Common myeloid progenitor, CD34-positive (primary cell): ENCODE measurements at regions not wholly inside any gene's neighbourhood (a gene's known extent, or its start where the extent isn't known, plus 50 kb on each side); places are given as distances from the start of the nearest gene placed in this dataset.

Source experiments
- CTCF ChIA-PET: fragments of 350-600 bp; sonication (Branson Sonifier 250); formaldehyde crosslinking; loops from one replicate; lab custom pipeline; 2021; ENCODE audit warnings: antibody characterized with exemption; lab: Charles Lee
- POLR2A ChIA-PET: fragments of 350-600 bp; sonication (Branson Sonifier 250); formaldehyde crosslinking; loops from one replicate; lab custom pipeline; 2021; ENCODE audit warnings: antibody characterized with exemption; lab: Charles Lee
- DNase-seq, 3 donors: peaks; one replicate each; pipeline versions ENCODE4 v3.0.0 to v3.0.0-alpha.2; 2013
- H3K27ac ChIP-seq, 2 experiments: 1 replicate in 1 of 2; 2 replicates in 1 of 2; pipeline ENCODE4 v1.7.0; 2013; ENCODE audit warnings: inconsistent platforms in 2 of 2, low read length in 2 of 2, mild to moderate bottlenecking in 2 of 2, low read depth in 1 of 2, moderate library complexity in 1 of 2; ENCODE audit not compliant: severe bottlenecking in 2 of 2, insufficient read depth in 1 of 2, poor library complexity in 1 of 2
- H3K27me3 ChIP-seq, 5 experiments: replicated peaks in 2 of 5; 1 replicate in 3 of 5; 2 replicates in 2 of 5; pipeline versions ENCODE4 v1.6.1 to v1.7.0; 2013; ENCODE audit warnings: low read length in 4 of 5, mild to moderate bottlenecking in 2 of 5, moderate library complexity in 2 of 5, inconsistent platforms in 1 of 5; ENCODE audit not compliant: insufficient read depth in 5 of 5, control insufficient read depth in 4 of 5
- H3K36me3 ChIP-seq, 4 experiments: 1 replicate in 2 of 4; 2 replicates in 2 of 4; pipeline versions ENCODE4 v1.6.1 to v1.7.0; 2013; ENCODE audit warnings: low read length in 3 of 4, control low read depth in 1 of 4, mild to moderate bottlenecking in 1 of 4; ENCODE audit not compliant: control insufficient read depth in 4 of 4, insufficient read depth in 4 of 4
- H3K4me1 ChIP-seq, 4 experiments: 1 replicate in 3 of 4; 2 replicates in 1 of 4; pipeline versions ENCODE4 v1.6.1 to v1.7.1; 2013; ENCODE audit warnings: low read length in 3 of 4, mild to moderate bottlenecking in 3 of 4, control low read depth in 1 of 4, inconsistent platforms in 1 of 4, moderate library complexity in 1 of 4; ENCODE audit not compliant: control insufficient read depth in 4 of 4, insufficient read depth in 4 of 4; ENCODE audit errors: control extremely low read depth in 1 of 4
- H3K4me3 ChIP-seq, 7 experiments: 1 replicate in 4 of 7; 2 replicates in 3 of 7; pipeline versions ENCODE4 v1.5.1 to v1.7.0; 2013; ENCODE audit warnings: mild to moderate bottlenecking in 7 of 7, low read length in 6 of 7, moderate library complexity in 6 of 7, inconsistent platforms in 2 of 7, low read depth in 2 of 7, control low read depth in 1 of 7; ENCODE audit not compliant: insufficient read depth in 4 of 7, control insufficient read depth in 1 of 7; ENCODE audit errors: extremely low read depth in 1 of 7
- H3K9me3 ChIP-seq, 5 experiments: 1 replicate in 4 of 5; 2 replicates in 1 of 5; pipeline versions ENCODE4 v1.6.1 to v1.7.1; 2013; ENCODE audit warnings: low read length in 4 of 5, mild to moderate bottlenecking in 2 of 5, inconsistent platforms in 1 of 5, low read depth in 1 of 5, moderate library complexity in 1 of 5; ENCODE audit not compliant: control insufficient read depth in 4 of 5, insufficient read depth in 2 of 5; ENCODE audit errors: control extremely low read depth in 1 of 5
- WGBS: methylation state at CpG from one replicate; pipeline ENCODE4 v1.1.5; 2013; ENCODE audit not compliant: insufficient coverage; 5-methylcytosine and 5-hydroxymethylcytosine counted together

DNA sequence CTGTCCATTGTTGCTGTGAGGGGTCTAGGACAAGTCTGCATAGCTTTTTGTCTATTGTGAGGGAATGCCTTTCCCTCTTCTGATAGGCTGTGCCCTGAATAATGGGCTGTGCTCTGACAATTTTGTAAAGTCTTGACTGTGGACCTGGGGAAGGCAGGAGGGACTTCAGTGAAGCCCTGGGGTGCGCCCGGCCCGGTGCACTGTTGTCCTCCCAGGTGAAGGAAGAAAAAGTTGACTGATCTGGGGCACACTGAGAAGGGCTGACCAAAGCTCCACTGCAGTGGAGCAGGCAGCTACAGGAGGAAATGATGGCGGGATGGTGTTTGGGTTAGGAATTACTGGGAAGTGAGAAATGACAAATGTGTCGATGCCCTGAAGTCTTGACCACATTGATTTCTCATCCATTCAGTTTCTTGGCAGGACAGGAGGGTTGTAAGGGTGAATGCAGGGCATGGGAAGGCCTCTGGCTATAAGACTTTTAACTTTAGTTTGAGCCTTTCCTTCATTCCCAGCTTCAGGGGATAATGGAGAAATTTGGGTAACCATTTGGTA, 224.0 kb upstream of the CST7 start:
- peaks cover 0 to 3% (median 0%) of the 10 kb centered on the region in 5 experiments for H3K9me3 ChIP-seq
- ChIA-PET CTCF (no interaction called here), POLR2A (interaction anchor here (0.6 kb wide), 1 partner anchor 63 kb away, joined by 6 read pairs; no protein-coding TSS in a partner anchor)
- 92% methylated on average over 5 of the region's 5 CpGs for WGBS
- DNase-seq: no peak
- no peaks in the 10 kb centered on the region for H3K36me3 ChIP-seq
- no peak overlapping the region for H3K4me3 ChIP-seq
- H3K4me1 ChIP-seq: peaks cover 4 to 19% (median 12%) of the 10 kb centered on the region in 4 experiments
- no peak overlapping the region for H3K27ac ChIP-seq
- no peaks in the 10 kb centered on the region for H3K27me3 ChIP-seq

DNA sequence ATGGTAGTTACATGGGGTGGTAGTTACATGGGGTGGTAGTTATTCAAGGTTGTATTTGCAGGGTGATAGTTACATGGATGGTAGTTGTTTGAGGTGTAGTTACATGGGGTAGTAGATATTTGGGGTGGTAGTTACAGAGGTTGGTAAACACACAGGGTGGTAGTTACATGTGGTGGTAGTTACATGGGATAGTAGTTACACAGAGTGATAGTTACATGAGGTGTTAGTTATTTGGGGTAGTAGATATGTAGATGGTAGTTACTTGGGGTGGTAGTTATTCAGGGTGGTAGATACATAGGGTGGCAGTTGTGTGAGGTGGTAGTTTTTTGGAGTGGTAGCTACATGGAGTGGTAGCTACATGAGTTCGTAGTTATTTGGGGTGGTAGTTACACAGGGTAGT, 221.3 kb upstream of the CST7 start:
- POLR2A ChIA-PET: no interaction called here
- Histone ChIP-seq H3K36me3 (no peaks in the 10 kb centered on the region), H3K27me3 (no peaks in the 10 kb centered on the region), H3K4me3 (no peak overlapping the region), H3K9me3 (peaks cover 0 to 3% (median 0%) of the 10 kb centered on the region in 5 experiments), H3K4me1 (peaks cover 4 to 17% (median 12%) of the 10 kb centered on the region in 4 experiments), H3K27ac (no peak overlapping the region)
- CTCF ChIA-PET: no interaction called here
- 100% methylated on average over 1 of the region's 1 CpG for WGBS
- DNase-seq: no peak

- Histone ChIP-seq H3K4me3 (no peak overlapping the region), H3K36me3 (no peaks in the 10 kb centered on the region), H3K4me1 (no peaks in the 10 kb centered on the region), H3K27me3 (no peaks in the 10 kb centered on the region), H3K27ac (no peak overlapping the region), H3K9me3 (peaks cover 0 to 3% (median 0%) of the 10 kb centered on the region in 5 experiments)
- POLR2A ChIA-PET: no interaction called here
- WGBS: 93% methylated on average over 12 of the region's 17 CpGs
- DNase-seq: no peak
- CTCF ChIA-PET: interaction anchor here (0.9 kb wide), 1 partner anchor 21 kb away, joined by 3 read pairs; no protein-coding TSS in a partner anchor
Observed at GRCh38 chr20:24729896-24730605, 219.0 kb upstream of the CST7 start.

DNA sequence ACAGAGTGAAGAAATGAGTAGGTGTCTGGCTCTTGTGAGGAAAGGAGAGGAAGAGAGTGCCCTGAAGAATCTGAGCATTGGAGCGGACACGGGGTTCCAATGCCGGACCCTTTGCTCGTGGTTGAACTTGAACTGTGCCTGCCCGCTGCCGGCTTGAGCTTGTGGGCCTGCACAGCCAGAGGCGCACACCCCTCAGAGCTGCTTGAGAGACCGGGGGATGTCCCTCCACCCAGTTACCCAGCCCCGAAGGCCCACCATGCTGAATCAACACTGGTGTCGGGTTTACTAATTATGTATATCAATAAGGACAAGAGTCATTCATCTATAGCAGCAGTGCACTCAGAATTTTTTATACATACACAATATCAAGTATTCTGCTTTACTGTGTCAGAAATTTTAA, 218.3 kb upstream of the CST7 start:
- 95% methylated on average over 8 of the region's 10 CpGs for WGBS
- ChIA-PET CTCF (interaction anchor here (0.9 kb wide), 1 partner anchor 21 kb away, joined by 3 read pairs; no protein-coding TSS in a partner anchor), POLR2A (no interaction called here)
- Histone ChIP-seq H3K36me3 (no peaks in the 10 kb centered on the region), H3K4me1 (no peaks in the 10 kb centered on the region), H3K27ac (no peak overlapping the region), H3K9me3 (peaks cover 0 to 3% (median 0%) of the 10 kb centered on the region in 5 experiments), H3K27me3 (no peaks in the 10 kb centered on the region), H3K4me3 (no peak overlapping the region)
- DNase-seq: no peak

GRCh38 chr20:24731312-24731711, 217.8 kb upstream of the CST7 start:
- WGBS: 95% methylated on average over 7 of the region's 10 CpGs
- Histone ChIP-seq H3K36me3 (no peaks in the 10 kb centered on the region), H3K27ac (no peak overlapping the region), H3K27me3 (no peaks in the 10 kb centered on the region), H3K9me3 (peaks cover 0 to 3% (median 0%) of the 10 kb centered on the region in 5 experiments), H3K4me1 (no peaks in the 10 kb centered on the region), H3K4me3 (no peak overlapping the region)
- POLR2A ChIA-PET: no interaction called here
- CTCF ChIA-PET: no interaction called here
- no peak for DNase-seq

- H3K27me3 ChIP-seq: no peaks in the 10 kb centered on the region
- 98% methylated on average over 4 of the region's 5 CpGs for WGBS
- H3K4me1 ChIP-seq: no peaks in the 10 kb centered on the region
- H3K4me3 ChIP-seq: no peak overlapping the region
- H3K36me3 ChIP-seq: no peaks in the 10 kb centered on the region
- no peak overlapping the region for H3K27ac ChIP-seq
- H3K9me3 ChIP-seq: peaks cover 0 to 3% (median 0%) of the 10 kb centered on the region in 5 experiments
- CTCF ChIA-PET: no interaction called here
- DNase-seq: no peak
- POLR2A ChIA-PET: no interaction called here
Observed at GRCh38 chr20:24732076-24732475, 217.0 kb upstream of the CST7 start.

DNA sequence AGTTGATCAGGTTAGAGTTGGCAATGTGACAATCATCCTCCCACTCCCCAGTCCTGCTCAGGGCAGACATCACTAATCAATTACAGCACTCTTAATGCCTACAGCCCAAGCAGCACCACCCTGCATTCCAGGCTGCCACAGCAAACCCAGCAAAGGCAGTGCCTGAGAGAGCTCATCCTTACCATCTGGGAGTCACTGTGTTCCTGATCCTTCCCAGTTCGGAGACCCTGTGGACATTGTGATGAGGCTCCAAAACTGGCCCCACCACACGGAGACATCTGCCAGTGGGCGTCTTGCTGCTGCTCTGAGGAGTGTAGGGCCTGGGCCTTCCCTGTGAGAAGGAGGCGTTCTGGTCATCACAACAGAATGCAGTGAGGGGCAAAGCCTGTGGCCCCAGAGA, 216.5 kb upstream of the CST7 start:
- no peaks in the 10 kb centered on the region for H3K27me3 ChIP-seq
- CTCF ChIA-PET: no interaction called here
- H3K27ac ChIP-seq: no peak overlapping the region
- H3K36me3 ChIP-seq: no peaks in the 10 kb centered on the region
- no peaks in the 10 kb centered on the region for H3K4me1 ChIP-seq
- H3K4me3 ChIP-seq: no peak overlapping the region
- WGBS: 100% methylated on average over 4 of the region's 4 CpGs
- peaks cover 0 to 3% (median 0%) of the 10 kb centered on the region in 5 experiments for H3K9me3 ChIP-seq
- DNase-seq: no peak
- POLR2A ChIA-PET: no interaction called here
